MG63 (cell line): ENCODE measurements at regions not wholly inside any gene's neighbourhood (a gene's known extent, or its start where the extent isn't known, plus 50 kb on each side); places are given as distances from the start of the nearest gene placed in this dataset.
"Not testable (repeated sequence)": the region's sequence is repeated elsewhere in the genome, so short reads cannot be mapped to it uniquely, and the experiment has no call there.

Experiments
- DNase-seq: peaks from one replicate; pipeline ENCODE4 v3.0.0-alpha.2; 2020
- H3K27me3 ChIP-seq: fragments of 250-450 bp; sonication (Bioruptor Pico); 2 replicates; pipeline ENCODE4 v1.5.1; 2020; ENCODE audit warnings: mild to moderate bottlenecking, moderate library complexity
- H3K36me3 ChIP-seq: fragments of 250-450 bp; sonication (Bioruptor Pico); 2 replicates; pipeline ENCODE4 v1.5.1; 2020; ENCODE audit warnings: mild to moderate bottlenecking, moderate library complexity
- H3K4me3 ChIP-seq: fragments of 250-450 bp; sonication (Bioruptor Pico); 2 replicates; pipeline ENCODE4 v1.5.1; 2020; ENCODE audit warnings: mild to moderate bottlenecking, moderate library complexity
- H3K9me3 ChIP-seq: fragments of 250-450 bp; sonication (Bioruptor Pico); 2 replicates; pipeline ENCODE4 v1.5.1; 2020; ENCODE audit warnings: mild to moderate bottlenecking, moderate library complexity

DNA sequence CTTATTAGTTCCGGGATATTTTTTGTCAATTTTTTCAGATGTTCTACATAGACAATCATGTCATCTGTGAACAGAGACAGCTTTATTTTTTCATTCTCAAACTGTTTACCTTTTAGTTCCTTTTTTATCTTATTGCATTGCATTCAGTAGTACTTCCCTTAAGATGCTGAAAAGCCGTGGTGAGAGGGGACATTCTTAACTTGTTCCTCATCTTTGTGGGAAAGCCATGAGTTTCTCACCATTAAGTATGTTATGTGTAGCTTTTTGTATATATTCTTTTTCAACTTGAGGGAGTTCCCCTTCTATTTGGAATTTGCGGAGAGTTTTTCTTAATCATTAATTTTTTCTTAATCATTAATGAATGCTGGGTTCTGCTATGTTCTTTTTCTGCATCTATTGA is 1727.1 kb upstream of the SEL1L start:
- no peak overlapping the region for H3K4me3 ChIP-seq
- H3K27me3 ChIP-seq: no peaks in the 10 kb centered on the region
- no peaks in the 10 kb centered on the region for H3K36me3 ChIP-seq
- no peak for DNase-seq
- no peaks in the 10 kb centered on the region for H3K9me3 ChIP-seq

DNA sequence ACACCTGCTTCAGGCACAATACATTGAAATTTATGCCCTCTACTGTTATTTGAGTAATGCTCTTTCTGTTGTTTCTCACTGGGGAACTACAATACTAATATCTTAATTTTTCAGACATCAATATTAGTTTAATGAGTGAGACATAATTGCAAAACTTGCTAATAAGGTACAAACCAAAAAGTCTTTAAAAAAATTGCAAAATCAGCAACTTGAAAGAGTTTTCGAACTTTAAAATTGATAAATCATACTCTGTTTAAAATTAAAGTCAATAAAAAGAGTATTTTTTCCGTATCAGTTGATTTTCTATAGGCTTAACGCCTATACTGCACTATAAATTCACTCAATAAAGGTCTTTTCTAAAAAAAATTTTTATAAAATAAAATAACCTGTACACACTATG is 1735.9 kb upstream of the SEL1L start:
- Histone ChIP-seq H3K27me3 (no peaks in the 10 kb centered on the region), H3K9me3 (no peaks in the 10 kb centered on the region), H3K36me3 (no peaks in the 10 kb centered on the region), H3K4me3 (no peak overlapping the region)
- no peak for DNase-seq

DNA sequence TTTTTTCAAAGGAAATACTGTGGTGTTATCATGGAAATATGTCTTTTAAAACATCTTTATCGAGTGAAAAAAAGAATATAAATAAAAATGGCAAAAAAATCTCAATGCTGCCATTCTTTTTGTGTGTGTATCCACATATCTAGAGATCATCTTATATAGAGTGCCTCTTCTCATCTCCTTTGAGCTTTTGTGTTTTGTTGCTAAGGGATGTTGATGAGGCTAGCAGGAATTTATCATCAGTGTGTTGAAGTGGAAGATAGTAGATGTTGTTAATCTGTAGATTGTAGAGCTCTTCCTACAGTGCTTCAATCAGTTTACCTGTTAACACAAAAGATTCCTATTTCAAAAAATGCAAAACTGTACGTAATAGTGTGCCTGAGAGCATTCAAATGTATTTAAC is 1738.0 kb upstream of the SEL1L start:
- Histone ChIP-seq H3K27me3 (no peaks in the 10 kb centered on the region), H3K36me3 (no peaks in the 10 kb centered on the region), H3K4me3 (no peak overlapping the region), H3K9me3 (no peaks in the 10 kb centered on the region)
- no peak for DNase-seq

DNA sequence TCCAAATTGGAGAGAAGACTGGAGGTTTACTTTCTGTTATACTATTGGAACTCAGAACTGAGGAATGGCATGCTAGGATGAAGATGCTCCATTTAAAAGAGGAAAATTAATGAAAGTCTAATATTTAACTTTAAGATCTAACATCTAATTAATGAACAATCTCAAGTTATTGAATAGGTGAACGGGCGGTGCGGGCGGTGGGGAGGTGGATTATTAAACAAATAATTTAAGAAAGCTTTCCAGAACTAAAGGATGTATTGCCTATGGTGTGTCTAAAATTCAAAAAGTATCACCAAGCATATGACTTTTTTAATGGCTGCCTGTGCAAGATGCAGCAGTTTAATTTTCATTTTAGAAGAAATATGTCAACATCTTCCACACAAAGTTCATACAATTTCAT is 1747.1 kb upstream of the SEL1L start:
- Histone ChIP-seq H3K4me3 (no peak overlapping the region), H3K27me3 (no peaks in the 10 kb centered on the region)
- DNase-seq: no peak

GRCh38 chr14:83282706-83283105 is 1749.1 kb upstream of the SEL1L start:
- no peak for DNase-seq
- Histone ChIP-seq H3K4me3 (no peak overlapping the region), H3K36me3 (no peaks in the 10 kb centered on the region), H3K9me3 (no peaks in the 10 kb centered on the region), H3K27me3 (no peaks in the 10 kb centered on the region)

More for the DNA sequence above, 1747.1 kb upstream of the SEL1L start:
- H3K9me3 ChIP-seq: no peaks in the 10 kb centered on the region
- no peaks in the 10 kb centered on the region for H3K36me3 ChIP-seq

DNA sequence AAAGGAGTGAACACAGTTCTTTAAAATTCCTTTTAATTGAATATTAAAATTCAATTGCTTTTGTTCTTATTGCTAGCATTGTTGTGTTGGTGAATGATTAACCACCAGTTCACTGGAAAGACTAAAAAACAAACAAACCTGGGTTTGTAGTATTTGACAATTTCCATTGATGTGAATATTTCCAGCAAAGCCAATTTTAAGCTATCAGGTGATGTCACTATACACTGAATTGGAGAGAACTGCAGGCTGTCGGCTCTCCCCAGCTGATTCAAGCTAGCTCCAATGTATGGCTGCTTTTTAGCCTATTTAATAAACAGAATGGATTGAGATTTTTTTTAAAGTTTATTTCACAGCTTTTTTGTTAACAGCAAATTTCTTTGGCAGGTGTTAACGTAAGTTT is 1753.6 kb upstream of the SEL1L start:
- no peaks in the 10 kb centered on the region for H3K27me3 ChIP-seq
- H3K36me3 ChIP-seq: no peaks in the 10 kb centered on the region
- DNase-seq: no peak
- no peaks in the 10 kb centered on the region for H3K9me3 ChIP-seq
- no peak overlapping the region for H3K4me3 ChIP-seq

- Histone ChIP-seq H3K36me3 (no peaks in the 10 kb centered on the region), H3K27me3 (no peaks in the 10 kb centered on the region), H3K4me3 (no peak overlapping the region), H3K9me3 (no peaks in the 10 kb centered on the region)
- no peak for DNase-seq
These were observed 1755.7 kb upstream of the SEL1L start for GRCh38 chr14:83289390-83289789.

- Histone ChIP-seq H3K9me3 (no peaks in the 10 kb centered on the region), H3K27me3 (no peaks in the 10 kb centered on the region), H3K36me3 (no peaks in the 10 kb centered on the region), H3K4me3 (no peak overlapping the region)
- no peak for DNase-seq
These were observed 1756.2 kb upstream of the SEL1L start for GRCh38 chr14:83289896-83290295.

GRCh38 chr14:83290447-83290846 is 1756.8 kb upstream of the SEL1L start:
- Histone ChIP-seq H3K4me3 (no peak overlapping the region), H3K36me3 (no peaks in the 10 kb centered on the region), H3K27me3 (no peaks in the 10 kb centered on the region), H3K9me3 (no peaks in the 10 kb centered on the region)
- no peak for DNase-seq

GRCh38 chr14:83291714-83292113 is 1758.1 kb upstream of the SEL1L start:
- Histone ChIP-seq H3K27me3 (no peaks in the 10 kb centered on the region), H3K4me3 (no peak overlapping the region), H3K36me3 (no peaks in the 10 kb centered on the region), H3K9me3 (no peaks in the 10 kb centered on the region)
- DNase-seq: no peak

DNA sequence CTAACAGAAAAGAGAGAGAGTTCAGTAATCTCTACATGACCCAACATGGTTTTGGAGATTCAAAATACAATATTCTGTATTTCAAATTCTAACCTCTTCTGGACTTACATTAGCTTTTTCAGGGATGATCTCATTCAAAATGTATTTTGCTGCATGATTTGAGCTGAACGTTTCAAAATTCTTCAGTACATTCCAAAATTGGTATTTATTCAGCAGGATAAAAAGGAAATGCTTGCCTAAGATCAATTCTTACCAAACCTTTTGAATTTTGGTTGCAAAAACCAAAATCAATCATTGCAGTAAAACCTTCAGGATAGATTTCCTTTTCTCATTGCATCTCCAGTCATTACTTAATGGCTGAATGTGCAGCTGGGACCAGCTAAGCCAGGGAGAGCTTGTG is 1761.3 kb upstream of the SEL1L start:
- Histone ChIP-seq H3K9me3 (no peaks in the 10 kb centered on the region), H3K36me3 (no peaks in the 10 kb centered on the region), H3K27me3 (no peaks in the 10 kb centered on the region), H3K4me3 (no peak overlapping the region)
- no peak for DNase-seq

- Histone ChIP-seq H3K36me3 (no peaks in the 10 kb centered on the region), H3K4me3 (no peak overlapping the region), H3K27me3 (no peaks in the 10 kb centered on the region), H3K9me3 (no peaks in the 10 kb centered on the region)
- no peak for DNase-seq
These were observed 1763.7 kb upstream of the SEL1L start for GRCh38 chr14:83297361-83297760.

DNA sequence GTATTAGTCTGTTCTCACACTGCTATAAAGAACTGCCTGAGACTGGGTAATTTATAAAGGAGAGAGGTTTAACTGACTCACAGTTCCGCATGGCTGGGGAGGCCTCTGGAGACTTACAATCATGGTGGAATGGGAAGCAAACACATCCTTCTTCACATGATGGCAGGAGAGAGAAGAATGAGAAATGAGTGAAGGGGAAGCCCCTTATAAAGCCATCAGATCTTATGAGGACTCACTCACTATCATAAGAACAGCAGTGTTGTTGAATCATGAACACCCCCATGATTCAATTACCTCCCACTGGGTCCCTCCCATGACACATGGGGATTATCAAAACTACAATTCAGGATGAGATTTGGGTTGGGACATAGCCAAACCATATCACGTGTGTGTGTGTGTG is 1764.4 kb upstream of the SEL1L start:
- DNase-seq, H3K9me3 ChIP-seq: not testable (repeated sequence)

GRCh38 chr14:83300476-83301064 is 1766.9 kb upstream of the SEL1L start:
- no peaks in the 10 kb centered on the region for H3K27me3 ChIP-seq
- no peak overlapping the region for H3K4me3 ChIP-seq
- no peak for DNase-seq
- no peaks in the 10 kb centered on the region for H3K36me3 ChIP-seq
- no peaks in the 10 kb centered on the region for H3K9me3 ChIP-seq

More for the DNA sequence above, 1764.4 kb upstream of the SEL1L start:
- H3K4me3 ChIP-seq, H3K36me3 ChIP-seq, H3K27me3 ChIP-seq: not testable (repeated sequence)

DNA sequence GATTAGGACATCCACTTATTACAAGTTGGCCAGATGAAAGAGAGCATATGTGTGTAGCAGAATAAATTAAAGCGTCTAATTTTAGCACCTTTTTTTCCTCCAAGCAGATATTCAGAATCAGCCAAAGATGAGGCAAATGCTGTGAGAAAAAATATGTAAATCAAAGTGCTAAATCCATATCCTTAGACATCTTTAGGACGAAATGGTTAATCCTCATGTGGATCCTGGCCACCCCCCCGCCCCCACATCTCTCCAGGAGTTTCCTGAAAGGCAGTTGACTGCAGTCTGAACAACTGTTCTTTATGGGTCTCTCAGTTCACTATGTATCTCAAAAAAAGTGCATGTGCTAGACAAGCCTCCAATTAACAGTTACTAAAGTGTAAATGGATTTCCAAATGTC is 1768.1 kb upstream of the SEL1L start:
- no peak for DNase-seq
- Histone ChIP-seq H3K4me3 (no peak overlapping the region), H3K27me3 (no peaks in the 10 kb centered on the region), H3K9me3 (no peaks in the 10 kb centered on the region), H3K36me3 (no peaks in the 10 kb centered on the region)

- Histone ChIP-seq H3K9me3 (no peaks in the 10 kb centered on the region), H3K36me3 (no peaks in the 10 kb centered on the region), H3K4me3 (no peak overlapping the region), H3K27me3 (no peaks in the 10 kb centered on the region)
- DNase-seq: no peak
These were observed 1775.6 kb upstream of the SEL1L start for GRCh38 chr14:83309211-83309610.

DNA sequence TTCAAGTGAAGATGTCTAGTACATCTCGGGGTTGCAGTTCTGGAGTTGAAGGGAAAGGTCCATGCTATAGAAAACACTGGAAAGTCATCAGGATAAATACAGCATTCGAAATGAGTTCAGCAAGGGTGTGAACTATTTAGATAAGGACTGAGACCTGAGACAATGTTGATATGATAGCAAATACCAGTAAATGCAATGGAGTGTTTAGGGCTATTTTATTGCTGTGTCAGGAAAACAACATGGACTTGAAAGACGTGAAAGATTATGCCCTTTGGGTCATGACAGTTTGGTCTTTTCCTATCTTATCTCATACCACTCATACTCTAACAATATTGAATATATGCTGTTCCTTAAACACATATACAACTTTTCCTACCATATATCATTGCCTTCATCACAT is 1776.2 kb upstream of the SEL1L start:
- H3K27me3 ChIP-seq: no peaks in the 10 kb centered on the region
- H3K4me3 ChIP-seq: no peak overlapping the region
- H3K9me3 ChIP-seq: no peaks in the 10 kb centered on the region
- DNase-seq: no peak
- no peaks in the 10 kb centered on the region for H3K36me3 ChIP-seq

- H3K27me3 ChIP-seq: no peaks in the 10 kb centered on the region
- H3K36me3 ChIP-seq: no peaks in the 10 kb centered on the region
- no peak for DNase-seq
- no peak overlapping the region for H3K4me3 ChIP-seq
- no peaks in the 10 kb centered on the region for H3K9me3 ChIP-seq
These were observed 1778.9 kb upstream of the SEL1L start for GRCh38 chr14:83312511-83312910.

GRCh38 chr14:83314764-83315163 is 1781.1 kb upstream of the SEL1L start:
- H3K4me3 ChIP-seq: no peak overlapping the region
- no peak for DNase-seq
- H3K27me3 ChIP-seq: no peaks in the 10 kb centered on the region

More at GRCh38 chr14:83314764-83315163, 1781.1 kb upstream of the SEL1L start:
- Histone ChIP-seq H3K36me3 (no peaks in the 10 kb centered on the region), H3K9me3 (no peaks in the 10 kb centered on the region)
